BLaER1 treated with 17β-estradiol and CSF1 and Interleukin-3, amounts not matched to agents 10 nM and 100 nM (cell line): ENCODE measurements at regions not wholly inside any gene's neighbourhood (a gene's known extent, or its start where the extent isn't known, plus 50 kb on each side); places are given as distances from the start of the nearest gene placed in this dataset.

ENCODE experiments used
- H3K27ac ChIP-seq, 11 experiments: shearing (Covaris generic); formaldehyde crosslinking; 2 replicates each; pipeline ENCODE4 v1.8.1; 2022
- H3K27me3 ChIP-seq, 11 experiments: shearing (Covaris generic); formaldehyde crosslinking; 2 replicates each; pipeline ENCODE4 v1.8.1; 2022
- H3K36me3 ChIP-seq, 11 experiments: shearing (Covaris generic); formaldehyde crosslinking; 2 replicates each; pipeline ENCODE4 v1.8.1; 2022
- H3K4me1 ChIP-seq, 10 experiments: shearing (Covaris generic); formaldehyde crosslinking; 2 replicates each; pipeline ENCODE4 v1.8.1; 2022
- H3K4me2 ChIP-seq, 11 experiments: shearing (Covaris generic); formaldehyde crosslinking; 2 replicates each; pipeline ENCODE4 v1.8.1; 2022
- H3K4me3 ChIP-seq, 10 experiments: shearing (Covaris generic); formaldehyde crosslinking; 2 replicates each; pipeline ENCODE4 v1.8.1; 2022
- H3K9ac ChIP-seq, 11 experiments: shearing (Covaris generic); formaldehyde crosslinking; 2 replicates each; pipeline ENCODE4 v1.8.1; 2022
- H3K9me3 ChIP-seq, 11 experiments: shearing (Covaris generic); formaldehyde crosslinking; replicated peaks in 1 of 11; 2 replicates each; pipeline ENCODE4 v1.8.1; 2022
- H4K20me1 ChIP-seq, 11 experiments: shearing (Covaris generic); formaldehyde crosslinking; 2 replicates each; pipeline ENCODE4 v1.8.1; 2022
- Cebpa-rat ChIP-seq, 11 experiments: shearing (Covaris generic); IDR thresholded peaks; 2 replicates each; pipeline ENCODE4 v1.8.1; 2022

GRCh38 chr6:159582736-159583135, 110.3 kb downstream of the SOD2 start:
- Histone ChIP-seq H3K27me3 (no peaks in the 10 kb centered on the region), H3K4me1 (no peaks in the 10 kb centered on the region)

GRCh38 chr6:159578629-159579028, 114.4 kb downstream of the SOD2 start:
- Histone ChIP-seq H3K36me3 (no peaks in the 10 kb centered on the region), H3K9ac (no peak overlapping the region), H4K20me1 (no peaks in the 10 kb centered on the region), H3K4me3 (no peak overlapping the region), H3K4me1 (no peaks in the 10 kb centered on the region), H3K4me2 (no peak overlapping the region), H3K27ac (no peak overlapping the region), H3K9me3 (peaks cover 0 to 11% (median 0%) of the 10 kb centered on the region in 11 experiments; a peak in 3 of 22 replicates), H3K27me3 (no peaks in the 10 kb centered on the region)
- no peak for TF ChIP-seq Cebpa-rat (IDR thresholded peaks at IDR 0.05)

More at GRCh38 chr6:159582736-159583135, 110.3 kb downstream of the SOD2 start:
- Histone ChIP-seq H3K4me2 (no peak overlapping the region), H3K27ac (no peak overlapping the region), H3K4me3 (no peak overlapping the region), H3K9me3 (peaks cover 0 to 6% (median 0%) of the 10 kb centered on the region in 11 experiments; a peak in 2 of 22 replicates), H3K36me3 (no peaks in the 10 kb centered on the region), H4K20me1 (no peaks in the 10 kb centered on the region), H3K9ac (no peak overlapping the region)
- no peak for TF ChIP-seq Cebpa-rat (IDR thresholded peaks at IDR 0.05)

GRCh38 chr6:159577564-159577963, 115.5 kb downstream of the SOD2 start:
- Histone ChIP-seq H3K4me3 (no peak overlapping the region), H4K20me1 (no peaks in the 10 kb centered on the region), H3K36me3 (no peaks in the 10 kb centered on the region), H3K4me2 (no peak overlapping the region), H3K27me3 (no peaks in the 10 kb centered on the region), H3K9ac (no peak overlapping the region), H3K9me3 (peaks cover 0 to 11% (median 0%) of the 10 kb centered on the region in 11 experiments; a peak in 3 of 22 replicates), H3K27ac (no peak overlapping the region), H3K4me1 (no peaks in the 10 kb centered on the region)
- TF ChIP-seq Cebpa-rat (IDR thresholded peaks at IDR 0.05): no peak

- Histone ChIP-seq H3K9ac (no peak overlapping the region), H3K27me3 (no peaks in the 10 kb centered on the region), H3K4me1 (no peaks in the 10 kb centered on the region), H3K4me2 (no peak overlapping the region), H3K27ac (no peak overlapping the region), H3K36me3 (no peaks in the 10 kb centered on the region; a peak in 3 of 22 replicates), H3K4me3 (no peak overlapping the region), H4K20me1 (no peaks in the 10 kb centered on the region), H3K9me3 (peaks cover 19 to 49% (median 30%) of the 10 kb centered on the region in 11 experiments)
- TF ChIP-seq Cebpa-rat (IDR thresholded peaks at IDR 0.05): no peak
Measured at GRCh38 chr6:159572439-159573110, 120.5 kb downstream of the SOD2 start.

- Histone ChIP-seq H3K4me2 (no peak overlapping the region), H3K4me1 (0 out of 20 replicates have a peak, but pooled peaks cover 0 to 6% (median 0%) of the 10 kb centered on the region in 10 experiments), H3K4me3 (no peak overlapping the region), H3K36me3 (no peaks in the 10 kb centered on the region; a peak in 3 of 22 replicates), H3K27me3 (no peaks in the 10 kb centered on the region), H3K27ac (no peak overlapping the region), H4K20me1 (no peaks in the 10 kb centered on the region), H3K9ac (no peak overlapping the region), H3K9me3 (peaks cover 16 to 23% (median 21%) of the 10 kb centered on the region in 11 experiments)
- TF ChIP-seq Cebpa-rat (IDR thresholded peaks at IDR 0.05): no peak
Measured at GRCh38 chr6:159565181-159565710, 127.8 kb downstream of the SOD2 start.

GRCh38 chr6:159564456-159564855, 128.6 kb downstream of the SOD2 start:
- Histone ChIP-seq H3K9me3 (peaks cover 8 to 16% (median 13%) of the 10 kb centered on the region in 11 experiments), H3K4me3 (no peak overlapping the region)
- TF ChIP-seq Cebpa-rat (IDR thresholded peaks at IDR 0.05): no peak

GRCh38 chr6:159557031-159557430, 136.0 kb downstream of the SOD2 start:
- Histone ChIP-seq H3K27ac (no peak overlapping the region), H3K4me1 (no peaks in the 10 kb centered on the region), H3K4me3 (no peak overlapping the region), H3K36me3 (no peaks in the 10 kb centered on the region), H4K20me1 (no peaks in the 10 kb centered on the region), H3K9me3 (no peaks in the 10 kb centered on the region), H3K27me3 (no peaks in the 10 kb centered on the region), H3K4me2 (no peak overlapping the region), H3K9ac (no peak overlapping the region)
- TF ChIP-seq Cebpa-rat (IDR thresholded peaks at IDR 0.05): no peak

More at GRCh38 chr6:159564456-159564855, 128.6 kb downstream of the SOD2 start:
- Histone ChIP-seq H4K20me1 (no peaks in the 10 kb centered on the region), H3K4me2 (no peak overlapping the region), H3K27ac (no peak overlapping the region), H3K27me3 (no peaks in the 10 kb centered on the region), H3K9ac (no peak overlapping the region), H3K4me1 (0 out of 20 replicates have a peak, but pooled peaks cover 0 to 6% (median 0%) of the 10 kb centered on the region in 10 experiments), H3K36me3 (no peaks in the 10 kb centered on the region)

GRCh38 chr6:159555082-159555875, 137.8 kb downstream of the SOD2 start:
- no peak for TF ChIP-seq Cebpa-rat (IDR thresholded peaks at IDR 0.05)
- no peak overlapping the region for H3K27ac ChIP-seq
- no peaks in the 10 kb centered on the region for H3K4me1 ChIP-seq
- no peaks in the 10 kb centered on the region for H4K20me1 ChIP-seq
- no peaks in the 10 kb centered on the region for H3K27me3 ChIP-seq
- no peaks in the 10 kb centered on the region for H3K36me3 ChIP-seq
- H3K9ac ChIP-seq: no peak overlapping the region
- no peaks in the 10 kb centered on the region for H3K9me3 ChIP-seq
- H3K4me3 ChIP-seq: no peak overlapping the region
- H3K4me2 ChIP-seq: no peak overlapping the region

- Histone ChIP-seq H3K4me1 (no peaks in the 10 kb centered on the region), H3K9ac (no peak overlapping the region), H3K4me3 (no peak overlapping the region), H3K4me2 (no peak overlapping the region), H4K20me1 (no peaks in the 10 kb centered on the region), H3K36me3 (no peaks in the 10 kb centered on the region), H3K9me3 (no peaks in the 10 kb centered on the region), H3K27me3 (no peaks in the 10 kb centered on the region), H3K27ac (no peak overlapping the region)
- TF ChIP-seq Cebpa-rat (IDR thresholded peaks at IDR 0.05): no peak
Measured at GRCh38 chr6:159541296-159541695, 151.7 kb downstream of the SOD2 start.
